ENCODE measurements at regions not wholly inside any gene's neighbourhood (a gene's known extent, or its start where the extent isn't known, plus 50 kb on each side); places are given as distances from the start of the nearest gene placed in this dataset.

DNA sequence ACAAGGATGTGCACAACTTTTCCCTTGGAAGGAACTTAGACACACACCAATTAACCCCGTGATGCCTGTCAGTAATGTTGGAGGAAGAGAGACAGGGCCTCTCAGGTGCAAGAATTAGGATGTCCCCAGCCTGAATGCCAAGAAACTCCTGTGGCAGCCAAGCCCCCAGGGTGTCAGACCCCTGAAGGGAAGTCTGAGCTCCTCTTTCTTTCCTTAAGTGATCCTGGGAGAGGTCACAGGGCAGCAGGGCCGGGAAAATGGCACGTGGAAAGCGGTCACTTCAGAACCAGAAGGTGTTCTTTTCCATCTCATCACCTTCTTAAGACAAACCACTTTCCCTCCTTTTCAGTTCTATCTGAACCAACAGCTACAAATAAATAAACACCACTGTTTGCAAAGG, 185.9 kb downstream of the ANAPC1 start:
- H3K36me3 ChIP-seq (ENCODE audit: control insufficient read depth in 2 of 3, insufficient read depth in 3 of 3, low read length in 3 of 3): no peaks in the 10 kb centered on the region
- peaks cover 0 to 9% (median 0%) of the 10 kb centered on the region in 3 donors for H3K4me1 ChIP-seq (ENCODE audit: control insufficient read depth in 2 of 3, insufficient read depth in 2 of 3, low read depth in 1 of 3, low read length in 3 of 3)
- TF ChIP-seq, protein P1, sequence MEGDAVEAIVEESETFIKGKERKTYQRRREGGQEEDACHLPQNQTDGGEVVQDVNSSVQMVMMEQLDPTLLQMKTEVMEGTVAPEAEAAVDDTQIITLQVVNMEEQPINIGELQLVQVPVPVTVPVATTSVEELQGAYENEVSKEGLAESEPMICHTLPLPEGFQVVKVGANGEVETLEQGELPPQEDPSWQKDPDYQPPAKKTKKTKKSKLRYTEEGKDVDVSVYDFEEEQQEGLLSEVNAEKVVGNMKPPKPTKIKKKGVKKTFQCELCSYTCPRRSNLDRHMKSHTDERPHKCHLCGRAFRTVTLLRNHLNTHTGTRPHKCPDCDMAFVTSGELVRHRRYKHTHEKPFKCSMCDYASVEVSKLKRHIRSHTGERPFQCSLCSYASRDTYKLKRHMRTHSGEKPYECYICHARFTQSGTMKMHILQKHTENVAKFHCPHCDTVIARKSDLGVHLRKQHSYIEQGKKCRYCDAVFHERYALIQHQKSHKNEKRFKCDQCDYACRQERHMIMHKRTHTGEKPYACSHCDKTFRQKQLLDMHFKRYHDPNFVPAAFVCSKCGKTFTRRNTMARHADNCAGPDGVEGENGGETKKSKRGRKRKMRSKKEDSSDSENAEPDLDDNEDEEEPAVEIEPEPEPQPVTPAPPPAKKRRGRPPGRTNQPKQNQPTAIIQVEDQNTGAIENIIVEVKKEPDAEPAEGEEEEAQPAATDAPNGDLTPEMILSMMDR (IDR thresholded peaks at IDR 0.05; ENCODE audit: borderline replicate concordance, extremely low read depth, insufficient read depth): no peak
- H3K27ac ChIP-seq (ENCODE audit: low read depth in 2 of 2, low read length in 2 of 2): no peak overlapping the region
- no peak overlapping the region for H3K9ac ChIP-seq (ENCODE audit: low read length in 3 of 3)
- DNase-seq: no peak
- no peak overlapping the region for H3K4me3 ChIP-seq (ENCODE audit: low read length in 3 of 3)
- H3K9me3 ChIP-seq (ENCODE audit: control insufficient read depth in 2 of 3, insufficient read depth in 1 of 3, low read length in 3 of 3): no peaks in the 10 kb centered on the region
- no peak for FAIRE-seq
- intact Hi-C loops (cut with DNase I): no loop called here
- no peaks in the 10 kb centered on the region for H3K27me3 ChIP-seq (ENCODE audit: control insufficient read depth, insufficient read depth, low read length)

DNA sequence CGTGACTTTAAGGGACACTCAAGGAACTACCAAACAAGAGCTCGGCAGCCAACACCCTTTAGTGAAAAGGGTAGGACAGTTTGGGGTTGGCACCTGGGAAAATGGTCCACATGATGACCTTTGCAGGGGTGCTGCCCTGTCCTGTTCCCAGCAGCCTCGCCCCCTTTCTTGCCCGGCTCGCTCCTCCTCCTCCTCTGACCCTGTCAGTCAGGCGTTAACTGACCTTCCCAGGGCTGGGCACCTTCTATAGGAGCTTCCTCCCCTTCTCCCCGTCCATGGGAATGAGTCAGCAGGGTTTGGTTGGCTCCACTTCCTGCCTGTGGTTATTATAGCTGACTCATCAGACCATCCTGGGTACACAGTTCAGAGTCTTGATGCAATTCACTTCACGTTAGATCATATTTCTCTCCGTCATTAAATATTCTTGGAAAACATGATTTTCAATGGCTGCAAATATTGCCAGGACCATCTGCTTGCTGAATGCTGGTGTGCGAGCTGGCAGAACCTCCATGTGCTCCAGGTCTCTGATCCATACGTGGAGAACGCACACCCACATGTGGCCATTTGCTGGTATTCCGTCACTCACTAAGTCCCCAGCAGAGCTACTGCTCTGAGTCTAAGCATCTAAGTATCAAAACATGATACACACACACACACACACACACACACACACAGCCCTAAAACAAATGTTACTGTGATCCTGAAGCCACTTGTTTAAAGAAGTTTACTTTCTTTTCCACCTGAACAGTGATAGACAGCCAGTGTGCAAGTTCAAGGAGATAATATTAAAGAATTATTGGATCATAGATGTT, 185.0 kb downstream of the ANAPC1 start:
- intact Hi-C loops (cut with DNase I): no loop called here
- Histone ChIP-seq H3K9ac (ENCODE audit: low read length in 3 of 3) (no peak overlapping the region), H3K36me3 (ENCODE audit: control insufficient read depth in 2 of 3, insufficient read depth in 3 of 3, low read length in 3 of 3) (no peaks in the 10 kb centered on the region), H3K4me3 (ENCODE audit: low read length in 3 of 3) (peak overlapping the region in 1 of 3 donors; percentile 22), H3K27me3 (ENCODE audit: control insufficient read depth, insufficient read depth, low read length) (no peaks in the 10 kb centered on the region), H3K4me1 (ENCODE audit: control insufficient read depth in 2 of 3, insufficient read depth in 2 of 3, low read depth in 1 of 3, low read length in 3 of 3) (peaks cover 0 to 9% (median 0%) of the 10 kb centered on the region in 3 donors), H3K27ac (ENCODE audit: low read depth in 2 of 2, low read length in 2 of 2) (peak overlapping the region in 1 of 2 donors; percentile 52), H3K9me3 (ENCODE audit: control insufficient read depth in 2 of 3, insufficient read depth in 1 of 3, low read length in 3 of 3) (no peaks in the 10 kb centered on the region)
- DNase-seq: peak; percentile 32 to 89 (median 61)
- TF ChIP-seq, protein P1 (IDR thresholded peaks at IDR 0.05; ENCODE audit: borderline replicate concordance, extremely low read depth, insufficient read depth): no peak
- FAIRE-seq: no peak

DNA sequence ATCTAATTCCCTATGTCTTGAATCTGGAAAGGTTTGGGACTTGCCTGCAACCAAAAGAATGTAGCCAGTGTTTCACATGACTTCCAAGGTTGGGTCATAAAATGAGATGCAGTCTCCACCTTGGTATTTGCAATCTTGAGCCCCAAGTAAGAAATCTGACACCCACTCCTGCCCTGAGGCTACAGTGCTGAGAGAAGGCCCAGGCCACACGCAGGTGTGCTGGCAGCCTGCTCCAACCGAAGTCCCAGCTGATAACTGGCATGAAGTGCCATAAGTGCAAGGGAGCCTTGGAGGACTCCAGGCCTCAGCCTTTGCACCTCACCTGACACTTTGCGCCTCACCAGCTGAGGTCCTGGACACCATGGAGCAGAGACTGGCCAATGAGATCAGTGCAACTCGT, 182.7 kb downstream of the ANAPC1 start:
- Histone ChIP-seq H3K4me3 (ENCODE audit: low read length in 3 of 3) (no peak overlapping the region), H3K36me3 (ENCODE audit: control insufficient read depth in 2 of 3, insufficient read depth in 3 of 3, low read length in 3 of 3) (no peaks in the 10 kb centered on the region), H3K27me3 (ENCODE audit: control insufficient read depth, insufficient read depth, low read length) (no peaks in the 10 kb centered on the region), H3K9me3 (ENCODE audit: control insufficient read depth in 2 of 3, insufficient read depth in 1 of 3, low read length in 3 of 3) (no peaks in the 10 kb centered on the region), H3K9ac (ENCODE audit: low read length in 3 of 3) (no peak overlapping the region), H3K4me1 (ENCODE audit: control insufficient read depth in 2 of 3, insufficient read depth in 2 of 3, low read depth in 1 of 3, low read length in 3 of 3) (peaks cover 0 to 13% (median 11%) of the 10 kb centered on the region in 3 donors), H3K27ac (ENCODE audit: low read depth in 2 of 2, low read length in 2 of 2) (no peak overlapping the region)
- TF ChIP-seq, protein P1 (IDR thresholded peaks at IDR 0.05; ENCODE audit: borderline replicate concordance, extremely low read depth, insufficient read depth): no peak
- intact Hi-C loops (cut with DNase I): no loop called here
- DNase-seq (no peak), FAIRE-seq (no peak)

All from kidney (tissue), 13 donors.